ENCODE measurements at regions not wholly inside any gene's neighbourhood (a gene's known extent, or its start where the extent isn't known, plus 50 kb on each side); places are given as distances from the start of the nearest gene placed in this dataset.

- in situ Hi-C loops (cut with MboI; ENCODE audit: low sequenced_read_pairs, unreplicated experiment) = no loop called here
- no peak for DNase-seq (ENCODE audit: low spot score)
- TF ChIP-seq CTCF (IDR thresholded peaks at IDR 0.05; ENCODE audit: borderline replicate concordance, control extremely low read depth, extremely low read depth, insufficient read depth, missing control alignments) = no peak
Measured at GRCh38 chr1:80776266-80776665, 1024.5 kb upstream of the ADGRL2 start.

- TF ChIP-seq CTCF (IDR thresholded peaks at IDR 0.05; ENCODE audit: borderline replicate concordance, control extremely low read depth, extremely low read depth, insufficient read depth, missing control alignments) = no peak
- in situ Hi-C loops (cut with MboI; ENCODE audit: low sequenced_read_pairs, unreplicated experiment) = no loop called here
- DNase-seq (ENCODE audit: low spot score) = no peak
Measured at GRCh38 chr1:80769208-80769750, 1031.5 kb upstream of the ADGRL2 start.

GRCh38 chr1:80767711-80768110 is 1033.0 kb upstream of the ADGRL2 start:
- in situ Hi-C loops (cut with MboI; ENCODE audit: low sequenced_read_pairs, unreplicated experiment) = no loop called here
- no peak for DNase-seq (ENCODE audit: low spot score)
- TF ChIP-seq CTCF (IDR thresholded peaks at IDR 0.05; ENCODE audit: borderline replicate concordance, control extremely low read depth, extremely low read depth, insufficient read depth, missing control alignments) = no peak

- in situ Hi-C loops (cut with MboI; ENCODE audit: low sequenced_read_pairs, unreplicated experiment) = no loop called here
- no peak for TF ChIP-seq CTCF (IDR thresholded peaks at IDR 0.05; ENCODE audit: borderline replicate concordance, control extremely low read depth, extremely low read depth, insufficient read depth, missing control alignments)
- DNase-seq (ENCODE audit: low spot score) = no peak
Measured at GRCh38 chr1:80759354-80759753, 1041.4 kb upstream of the ADGRL2 start.

- TF ChIP-seq CTCF (IDR thresholded peaks at IDR 0.05; ENCODE audit: borderline replicate concordance, control extremely low read depth, extremely low read depth, insufficient read depth, missing control alignments) = no peak
- no peak for DNase-seq (ENCODE audit: low spot score)
- in situ Hi-C loops (cut with MboI; ENCODE audit: low sequenced_read_pairs, unreplicated experiment) = no loop called here
Measured at GRCh38 chr1:80755944-80756343, 1044.8 kb upstream of the ADGRL2 start.

- no peak for DNase-seq (ENCODE audit: low spot score)
- in situ Hi-C loops (cut with MboI; ENCODE audit: low sequenced_read_pairs, unreplicated experiment) = no loop called here
- TF ChIP-seq CTCF (IDR thresholded peaks at IDR 0.05; ENCODE audit: borderline replicate concordance, control extremely low read depth, extremely low read depth, insufficient read depth, missing control alignments) = no peak
Measured at GRCh38 chr1:80751204-80751603, 1049.5 kb upstream of the ADGRL2 start.
